ENCODE measurements at regions not wholly inside any gene's neighbourhood (a gene's known extent, or its start where the extent isn't known, plus 50 kb on each side); places are given as distances from the start of the nearest gene placed in this dataset.
"Not testable (repeated sequence)": the region's sequence is repeated elsewhere in the genome, so short reads cannot be mapped to it uniquely, and the experiment has no call there.

DNA sequence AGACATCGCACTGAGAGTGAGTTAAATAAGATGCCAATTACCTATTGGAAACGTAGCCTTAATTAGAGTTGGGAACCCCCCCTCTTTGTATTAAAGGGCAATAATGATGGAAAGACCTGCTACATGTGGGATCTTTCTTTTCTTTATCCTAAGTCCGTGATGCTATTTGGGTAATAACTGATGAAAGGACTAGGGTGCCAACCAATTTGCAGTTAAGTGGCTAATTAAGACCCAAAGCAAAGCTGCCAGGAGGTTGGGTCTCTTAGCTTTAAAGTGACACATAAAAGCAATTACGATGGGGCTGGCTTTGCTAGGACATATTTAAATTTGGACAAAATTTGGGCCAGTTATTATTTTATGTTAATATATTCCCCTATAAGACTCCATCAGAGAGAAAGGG is 728.8 kb downstream of the NR2F1-AS1 start:
- DNase-seq = no peak

DNA sequence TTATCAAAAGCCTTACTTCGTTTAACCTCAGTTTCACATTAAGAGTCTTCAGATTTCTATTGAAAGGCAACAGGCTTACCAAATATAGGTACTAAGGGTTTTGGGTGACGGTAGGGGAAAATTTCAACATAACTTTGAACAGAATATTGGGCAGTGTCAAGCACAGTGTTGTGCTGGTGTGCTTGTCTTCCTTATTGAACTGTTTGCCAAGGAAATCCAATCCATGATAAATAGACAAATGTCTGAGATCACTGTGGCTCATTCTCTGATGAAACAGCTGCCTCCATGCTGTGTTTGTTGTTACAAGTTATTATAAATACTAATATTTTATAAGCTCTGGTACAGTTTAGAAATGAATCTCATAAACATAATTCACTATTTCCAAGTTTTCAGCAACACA is 730.1 kb downstream of the NR2F1-AS1 start:
- no peak for DNase-seq

DNA sequence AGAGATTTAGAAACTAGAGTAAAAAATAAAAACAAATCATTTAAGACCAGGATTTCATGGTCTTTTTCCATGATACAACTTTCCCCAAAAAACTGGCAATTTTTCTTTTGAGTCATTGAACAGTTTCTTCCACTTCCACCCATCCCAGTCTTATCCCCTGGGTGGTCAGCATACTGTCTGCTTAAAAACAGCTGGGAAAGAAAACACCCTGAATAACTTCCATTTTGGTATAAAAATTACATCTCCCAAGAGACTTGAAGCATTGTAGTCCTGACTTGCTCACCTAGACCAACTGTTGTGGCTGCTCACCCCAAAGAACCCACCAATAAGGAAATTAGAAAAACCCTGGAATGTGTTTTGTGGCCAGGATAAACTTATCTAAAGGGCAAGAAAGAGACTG is 731.3 kb downstream of the NR2F1-AS1 start:
- no peak for DNase-seq

DNA sequence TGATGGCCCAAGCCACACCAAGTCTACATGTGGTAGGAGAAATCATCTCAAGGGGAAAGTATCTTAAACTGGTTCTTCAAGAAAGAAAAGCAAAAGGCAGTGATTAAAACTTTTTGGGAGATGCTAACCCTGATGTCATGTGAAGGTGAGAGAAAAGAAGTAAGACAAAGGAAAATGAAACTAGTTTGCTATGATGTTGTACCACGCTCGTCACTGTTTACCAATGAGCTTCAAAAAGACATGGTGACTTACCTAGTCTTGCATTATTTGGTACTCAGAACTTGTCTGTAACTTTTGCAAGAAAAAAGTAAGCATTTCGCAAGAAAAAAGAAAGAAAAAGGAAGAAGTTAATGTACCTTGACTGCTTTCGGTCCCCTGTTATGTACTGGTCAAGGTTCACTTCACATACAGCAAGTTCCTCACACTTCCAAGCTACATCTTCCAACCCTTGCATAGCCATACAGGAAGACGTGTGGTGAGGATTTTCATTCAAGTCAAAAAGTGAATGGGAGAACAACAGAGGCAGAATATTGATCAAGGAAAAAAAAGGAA is 739.3 kb downstream of the NR2F1-AS1 start:
- DNase-seq = no peak

DNA sequence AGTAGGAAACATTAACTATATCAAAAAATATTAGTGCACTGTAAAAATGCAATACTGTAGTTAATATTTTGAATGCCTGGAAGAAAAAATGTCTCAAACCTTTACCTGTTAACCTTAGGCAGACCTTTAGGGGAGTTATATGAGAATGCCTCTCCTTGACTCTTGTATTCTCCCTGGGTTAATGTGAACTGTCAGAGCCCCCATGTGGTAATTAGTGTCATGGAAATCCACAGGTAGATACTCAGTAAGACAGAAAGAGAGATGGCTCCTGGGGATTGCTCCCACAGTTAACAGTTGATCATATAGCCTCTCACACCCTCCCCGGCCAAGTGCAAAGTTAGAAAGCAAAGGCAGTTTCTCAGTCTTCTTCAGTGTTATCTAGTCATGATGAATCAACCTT is 742.8 kb downstream of the NR2F1-AS1 start:
- DNase-seq = no peak

DNA sequence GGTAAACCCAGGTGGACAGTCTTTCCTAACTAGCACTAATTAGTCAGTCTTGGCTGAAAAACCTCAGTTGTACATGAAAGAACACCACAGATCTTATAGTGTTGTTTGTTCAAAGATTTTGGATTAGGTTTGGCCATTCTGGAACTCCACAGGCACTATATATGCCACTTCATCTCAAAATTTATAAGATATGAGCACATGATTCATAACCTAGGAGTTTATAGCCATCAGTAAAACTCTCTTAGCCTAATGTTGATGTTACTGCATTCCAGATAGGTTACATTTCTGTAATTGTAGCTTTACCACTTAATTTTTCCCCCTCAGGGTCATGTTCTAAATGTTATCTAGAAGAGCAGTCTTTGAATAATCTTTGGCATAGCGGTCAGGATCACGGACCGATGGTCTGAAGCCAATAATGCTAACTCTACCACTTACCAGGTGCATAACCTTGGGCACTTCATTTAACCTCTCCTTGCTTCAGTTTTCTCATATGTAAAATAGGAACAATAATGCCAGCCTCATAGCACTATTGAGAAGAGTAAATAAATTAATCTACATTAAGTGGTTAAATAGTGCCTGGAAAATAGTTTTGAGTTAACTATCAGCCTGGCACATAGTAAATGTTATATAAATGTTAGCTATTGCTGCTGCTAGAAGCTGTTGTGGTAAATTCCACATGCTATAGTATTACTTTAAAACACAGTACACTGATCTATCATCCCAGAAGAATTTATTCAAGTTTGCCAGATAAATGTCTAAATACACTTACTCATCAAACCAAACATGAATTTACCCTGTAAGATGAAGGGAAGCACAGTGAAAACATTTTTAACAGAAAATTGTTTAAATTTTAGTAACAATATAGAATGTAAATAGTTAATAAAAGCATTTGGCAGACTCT is 743.9 kb downstream of the NR2F1-AS1 start:
- no peak for DNase-seq

DNA sequence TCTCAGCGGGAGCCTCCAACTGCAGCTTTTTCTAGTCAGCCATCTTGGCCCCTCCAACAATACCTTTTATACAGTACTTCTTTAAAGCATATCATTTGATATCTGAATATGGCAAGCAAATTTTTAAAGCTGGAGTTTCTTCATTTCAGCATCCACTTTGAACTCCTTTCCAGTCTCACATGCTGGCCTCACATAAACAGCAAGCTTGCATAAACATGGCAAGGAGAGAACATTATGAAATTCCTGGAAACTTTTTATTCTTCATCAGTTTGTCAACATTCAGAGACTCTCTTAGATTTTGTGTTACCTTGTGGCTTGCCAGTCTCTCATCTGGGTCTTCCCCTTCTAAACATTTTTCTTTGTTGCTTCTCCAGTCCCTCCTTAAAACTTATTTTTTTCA is 745.3 kb downstream of the NR2F1-AS1 start:
- no peak for DNase-seq

DNA sequence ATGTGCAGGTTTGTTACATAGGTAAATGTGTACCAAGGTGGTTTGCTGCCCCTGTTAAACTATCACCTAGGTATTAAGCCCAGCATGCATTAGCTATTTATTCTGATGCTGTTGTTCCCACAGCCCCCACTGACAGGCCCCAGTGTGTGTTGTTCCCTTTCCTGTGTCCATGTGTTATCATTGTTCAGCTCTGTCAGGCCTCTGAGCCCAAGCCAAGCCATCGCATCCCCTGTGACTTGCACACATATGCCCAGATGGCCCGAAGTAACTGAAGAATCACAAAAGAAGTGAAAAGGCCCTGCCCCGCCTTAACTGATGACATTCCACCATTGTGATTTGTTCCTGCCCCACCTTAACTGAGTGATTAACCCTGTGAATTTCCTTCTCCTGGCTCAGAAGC is 757.5 kb downstream of the NR2F1-AS1 start:
- DNase-seq = not testable (repeated sequence)

DNA sequence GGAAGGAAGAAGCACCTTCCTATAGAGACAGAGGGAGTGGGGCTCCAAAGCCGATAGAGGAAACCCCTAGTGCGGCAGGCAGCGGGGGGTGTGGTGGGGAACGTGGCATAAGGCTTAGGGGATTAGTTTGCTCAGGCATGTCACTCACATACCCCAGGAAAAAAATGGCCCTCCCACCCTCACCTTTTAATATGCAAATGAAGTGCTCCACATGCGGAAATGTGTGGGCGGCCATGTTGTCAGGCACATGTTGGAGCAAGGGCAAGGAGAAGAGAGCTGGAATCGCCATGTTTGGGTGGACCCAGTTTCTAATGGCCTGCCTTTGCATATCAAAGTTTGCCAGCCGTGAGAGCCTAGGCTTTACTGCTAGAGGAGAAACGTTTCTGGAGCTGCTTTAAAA is 758.8 kb downstream of the NR2F1-AS1 start:
- DNase-seq = no peak

DNA sequence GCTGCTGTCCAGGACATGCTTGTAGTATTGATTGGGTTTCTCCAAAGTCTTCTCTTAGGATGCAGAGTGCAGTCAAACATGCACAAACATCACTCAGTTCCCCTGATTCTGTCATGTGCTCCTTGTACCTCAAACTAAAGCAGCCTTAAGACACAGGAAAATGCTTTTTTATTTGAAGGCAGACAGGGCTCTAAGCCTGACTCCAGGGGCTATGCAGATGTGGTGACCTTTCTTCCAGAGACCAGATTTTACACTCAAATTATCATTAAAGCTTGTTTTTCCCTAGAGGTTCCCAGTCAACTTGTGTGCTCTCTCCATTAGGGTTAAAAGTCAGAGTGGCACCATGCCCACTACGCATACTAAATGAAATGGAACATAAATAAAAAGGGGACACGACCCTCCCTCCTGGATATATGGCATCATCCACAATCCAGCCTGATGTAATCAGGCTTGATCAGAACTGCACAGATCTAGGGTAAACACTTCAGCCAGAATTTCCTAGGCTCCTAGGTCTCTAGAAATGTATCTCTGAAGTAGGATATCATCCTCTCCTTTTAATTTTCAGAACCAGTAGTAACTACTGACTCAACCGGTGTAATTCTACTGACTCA is 771.1 kb downstream of the NR2F1-AS1 start:
- DNase-seq = no peak

DNA sequence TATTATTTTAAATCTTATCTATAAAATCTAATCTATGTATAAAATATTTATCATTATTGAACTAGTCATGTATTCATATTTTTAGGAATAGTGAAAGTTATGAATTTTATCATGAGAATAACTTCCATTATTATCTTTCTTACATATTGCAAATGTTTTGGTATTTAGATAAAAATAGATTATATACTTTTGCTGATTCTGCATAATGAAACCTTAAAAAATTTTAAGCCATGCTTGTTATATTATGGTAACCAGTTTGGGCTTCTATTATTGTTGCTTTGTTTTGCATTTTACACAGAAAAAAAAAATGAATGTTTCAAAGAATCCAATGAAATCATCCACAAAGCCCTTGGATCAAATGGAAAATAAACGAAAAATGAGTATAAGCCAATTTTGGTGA is 772.5 kb downstream of the NR2F1-AS1 start:
- no peak for DNase-seq

DNA sequence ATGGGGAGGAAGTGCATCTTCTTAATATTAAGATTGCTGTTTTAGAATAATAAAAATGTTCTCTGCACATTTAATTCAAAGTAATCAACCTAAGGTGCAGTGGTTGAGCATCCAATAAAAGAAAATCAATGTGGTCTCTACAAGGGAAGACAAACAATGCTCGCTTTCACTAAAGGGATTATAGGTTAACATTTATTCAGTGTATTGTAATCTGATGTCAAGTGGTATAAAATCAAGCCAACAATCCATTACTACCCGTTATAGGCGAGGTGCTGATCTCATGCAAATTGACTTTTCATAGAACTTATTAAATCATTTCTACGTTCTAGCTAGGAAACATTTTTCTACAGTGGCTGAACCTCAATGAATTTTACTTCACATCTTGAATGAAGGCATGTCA is 773.9 kb downstream of the NR2F1-AS1 start:
- no peak for DNase-seq

DNA sequence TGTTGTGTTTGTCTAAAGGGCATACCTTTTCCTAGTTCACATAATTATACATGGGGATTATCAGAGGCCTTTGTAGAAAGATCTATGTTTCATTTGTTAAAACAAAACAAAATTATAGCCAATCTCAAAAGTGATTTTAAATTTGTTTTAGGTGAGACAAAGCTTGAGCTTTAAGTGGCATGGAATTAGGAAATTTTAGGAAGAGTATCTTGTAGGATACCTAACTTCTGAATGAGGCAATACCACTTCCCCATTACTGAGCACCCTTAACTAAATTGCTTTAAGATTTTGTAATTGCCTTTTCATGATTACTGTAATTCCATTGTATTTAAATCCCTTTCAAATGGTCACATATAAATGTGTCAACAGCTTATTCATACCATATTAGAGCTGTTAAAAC is 775.6 kb downstream of the NR2F1-AS1 start:
- no peak for DNase-seq

DNA sequence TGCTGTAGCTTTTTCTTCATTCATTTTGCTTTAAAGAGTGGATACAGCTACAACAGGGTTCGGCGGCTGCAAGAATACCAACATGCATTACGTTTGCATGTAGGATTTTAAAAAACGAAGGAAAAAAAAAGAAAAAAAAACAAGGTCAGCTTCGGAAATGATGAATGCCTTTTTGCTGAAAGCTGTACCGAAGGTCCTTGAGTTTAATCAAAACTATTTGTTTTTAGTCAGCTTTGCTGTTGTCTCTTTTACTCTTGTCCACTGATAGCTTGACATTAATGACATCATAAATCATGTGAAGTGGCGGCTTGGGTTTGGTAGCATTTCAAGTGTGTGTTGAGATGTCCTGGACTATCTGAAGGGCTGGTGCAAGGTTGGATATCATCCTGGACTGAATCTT is 779.1 kb downstream of the NR2F1-AS1 start:
- no peak for DNase-seq

DNA sequence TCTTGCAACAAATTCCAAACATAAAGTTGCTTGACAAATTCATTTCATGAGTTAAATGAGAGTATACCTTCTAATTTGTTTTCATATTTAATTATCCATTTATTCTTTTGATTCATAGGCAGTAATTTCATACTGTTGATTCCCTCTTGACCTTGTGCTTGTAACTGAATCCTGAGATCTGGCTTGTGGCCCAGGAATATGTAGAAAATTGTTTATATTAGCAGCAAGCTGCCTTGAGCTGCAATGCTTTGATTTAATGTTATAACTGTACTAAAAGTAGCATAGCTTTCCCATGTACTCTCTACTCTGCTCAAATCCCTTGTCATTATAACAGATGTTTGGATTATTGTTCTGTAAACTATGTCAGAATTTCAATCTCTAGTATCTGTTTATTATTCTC is 780.7 kb downstream of the NR2F1-AS1 start:
- no peak for DNase-seq

DNA sequence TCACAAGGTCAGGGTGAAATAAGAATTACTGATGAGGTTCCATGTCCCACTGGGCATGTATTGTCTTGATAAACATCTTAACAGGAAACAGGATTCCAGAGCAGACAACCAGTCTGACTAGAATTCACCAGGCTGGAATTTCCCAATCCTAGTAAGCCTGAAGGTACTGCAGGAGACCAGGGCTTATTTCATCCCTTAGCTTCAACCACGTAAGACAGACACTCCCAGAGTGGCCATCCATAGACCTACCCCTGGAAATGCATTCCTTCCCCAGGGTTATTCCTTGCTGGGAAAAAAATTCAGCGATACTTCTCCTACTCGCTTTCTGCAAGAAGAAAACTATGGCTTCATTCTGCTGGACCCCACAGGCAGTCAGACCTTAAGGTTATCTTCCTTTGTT is 785.4 kb downstream of the NR2F1-AS1 start:
- DNase-seq = no peak

DNA sequence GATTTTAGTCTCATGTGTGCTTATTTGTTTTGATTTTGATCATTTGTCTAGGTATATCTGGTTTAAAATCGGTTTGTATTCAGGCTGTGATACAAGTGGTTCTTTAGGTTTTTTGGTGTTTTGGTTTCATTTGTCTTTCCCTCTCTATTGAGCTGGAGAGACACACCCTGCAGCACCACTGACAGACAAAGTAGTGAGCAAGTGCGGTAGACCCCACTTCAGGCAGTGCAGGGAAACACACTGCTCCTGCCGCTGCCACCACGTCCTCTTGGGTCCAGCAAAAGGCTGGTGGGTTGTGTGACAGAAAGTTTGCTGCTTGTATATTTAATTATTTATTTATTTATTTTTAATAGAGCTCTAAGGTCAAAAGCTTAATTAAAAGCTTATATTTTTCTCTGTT is 801.0 kb downstream of the NR2F1-AS1 start:
- DNase-seq = no peak

DNA sequence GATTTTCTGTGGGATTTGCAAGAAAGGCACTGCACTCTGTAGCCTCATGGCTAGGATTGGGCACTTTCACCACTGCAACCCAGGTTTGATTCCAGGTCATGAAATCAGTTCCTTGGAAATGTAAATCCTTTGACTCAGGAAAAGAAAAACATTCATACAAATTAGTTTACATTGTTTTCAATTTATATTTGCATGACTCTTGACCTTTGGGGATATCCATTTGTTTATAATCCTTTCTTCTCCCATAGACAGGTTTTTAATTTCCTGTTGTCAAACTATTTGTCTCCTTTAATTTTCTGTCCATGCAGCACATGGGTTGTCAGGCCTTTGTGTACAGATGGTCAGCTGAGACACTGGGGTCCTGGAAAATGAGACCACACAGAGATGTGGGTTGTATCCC is 801.5 kb downstream of the NR2F1-AS1 start:
- no peak for DNase-seq

DNA sequence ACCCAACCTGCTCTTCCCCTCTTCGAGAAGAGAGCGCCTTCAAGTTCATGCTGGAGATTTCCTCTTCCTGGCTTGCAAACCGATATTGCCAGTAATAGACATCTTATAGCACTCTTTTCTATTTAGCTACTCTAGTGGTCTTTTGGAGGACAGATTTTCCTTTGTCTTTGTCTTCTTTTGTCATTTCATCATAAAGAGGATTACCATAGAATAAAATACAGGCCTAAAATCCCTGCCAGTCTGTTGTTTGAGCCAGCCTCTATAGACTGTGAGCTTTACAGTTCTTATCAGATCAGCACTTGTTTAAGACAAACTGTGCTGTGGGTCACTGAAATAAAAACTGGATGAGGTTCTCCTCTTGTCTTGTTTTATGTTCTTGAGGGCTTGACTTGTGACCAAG is 802.8 kb downstream of the NR2F1-AS1 start:
- DNase-seq = no peak

DNA sequence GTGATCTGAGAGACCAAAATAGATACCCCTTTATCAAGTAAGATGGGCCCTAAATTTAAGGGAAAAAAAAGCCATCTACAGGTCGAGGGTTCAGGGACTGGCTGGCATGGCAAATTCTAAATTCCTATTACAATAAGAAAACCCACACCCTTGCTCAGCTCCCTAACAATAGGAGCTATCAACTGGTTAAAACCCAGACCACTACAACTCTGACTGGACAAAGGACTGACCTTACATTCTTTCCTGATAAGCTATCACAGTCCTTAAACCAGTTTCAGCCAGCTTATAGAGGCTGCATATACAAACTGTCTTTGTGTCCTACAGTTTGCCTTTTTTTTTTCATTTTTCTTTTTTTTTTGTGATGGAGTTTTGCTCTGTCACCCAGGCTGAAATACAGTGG is 803.6 kb downstream of the NR2F1-AS1 start:
- DNase-seq = no peak

DNA sequence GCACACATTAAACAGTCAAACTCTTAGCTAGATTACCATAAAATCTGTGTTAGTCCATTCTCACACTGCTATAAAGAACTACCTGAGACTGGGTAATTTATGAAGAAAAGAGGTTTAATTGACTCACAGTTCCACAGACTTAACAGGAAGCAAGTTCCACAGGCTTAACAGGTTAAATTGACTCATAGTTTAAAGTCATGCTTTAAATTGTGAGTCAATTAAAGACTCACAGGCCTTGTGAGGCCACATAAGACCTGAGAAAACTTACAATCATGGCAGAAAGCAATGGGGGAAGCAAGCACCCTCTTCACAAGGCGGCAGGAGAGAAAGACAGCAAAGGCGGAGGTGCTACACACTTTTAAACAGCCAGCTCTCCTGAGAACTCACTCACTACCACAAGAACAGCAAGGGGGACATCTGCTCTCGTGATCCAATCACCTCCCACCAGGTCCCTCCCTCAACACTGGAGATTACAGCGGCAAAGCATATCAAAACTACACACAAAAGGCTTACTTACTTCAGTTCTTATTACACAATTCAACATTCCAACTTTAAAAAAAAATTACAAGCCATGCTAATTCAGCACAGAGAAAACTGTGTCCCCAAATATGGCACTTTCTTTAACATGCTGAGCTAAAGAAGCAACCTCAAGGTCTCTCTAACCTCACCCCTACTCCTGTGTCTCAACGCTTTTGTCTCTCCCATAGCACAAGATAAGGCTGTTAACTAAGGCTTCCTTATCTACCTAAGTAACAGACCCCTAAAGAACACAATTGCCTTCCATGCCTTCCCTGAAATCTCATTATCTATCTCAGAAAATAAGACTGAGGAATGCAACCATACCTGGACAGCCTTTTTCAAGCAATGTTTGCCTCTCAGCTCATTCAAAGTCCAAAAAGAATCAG is 805.1 kb downstream of the NR2F1-AS1 start:
- DNase-seq = no peak

DNA sequence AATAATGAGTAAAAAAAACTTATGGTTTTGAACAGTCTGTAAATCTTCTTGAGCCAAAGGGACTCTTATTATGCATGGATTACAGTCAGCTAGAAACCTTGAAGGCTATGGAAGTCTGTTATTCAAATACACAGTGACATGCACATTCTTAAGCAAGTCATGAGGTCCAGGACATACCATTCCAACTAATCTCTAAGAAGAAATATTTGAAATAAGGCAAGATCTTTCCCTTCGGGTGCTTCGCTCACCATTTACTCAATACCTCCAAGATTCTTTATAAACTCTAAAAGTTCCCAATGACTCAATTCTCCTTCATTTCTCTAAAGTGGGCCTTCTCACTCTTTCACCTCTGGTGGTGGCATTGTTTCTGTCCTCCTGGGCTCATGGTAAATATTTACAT is 811.0 kb downstream of the NR2F1-AS1 start:
- no peak for DNase-seq

DNA sequence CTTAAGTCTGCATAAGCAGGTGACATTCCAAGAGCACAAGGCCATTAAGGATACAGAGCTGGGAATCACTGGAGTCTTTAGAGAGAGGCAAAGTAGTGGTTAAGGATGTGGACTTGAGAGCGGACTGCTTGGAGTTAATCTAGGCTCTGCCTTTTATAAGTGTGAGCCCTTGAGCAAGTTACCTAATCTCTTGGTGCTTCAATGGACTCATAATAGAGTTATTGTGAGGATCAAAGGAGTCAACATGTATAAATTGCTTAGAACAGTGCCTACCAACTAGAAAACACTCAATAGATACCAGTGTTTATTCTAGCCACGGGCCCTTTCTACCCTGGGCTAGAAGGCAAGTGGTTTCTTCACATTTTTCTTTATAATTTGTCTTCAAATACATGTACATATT is 819.4 kb downstream of the NR2F1-AS1 start:
- DNase-seq = no peak
